Natural killer cell (primary cell): ENCODE measurements at regions not wholly inside any gene's neighbourhood (a gene's known extent, or its start where the extent isn't known, plus 50 kb on each side); places are given as distances from the start of the nearest gene placed in this dataset.

Experiments
- ATAC-seq, 3 donors: fragments of 150-1000 bp in 2 of 3; fragments of 200-7000 bp in 1 of 3; cut with Tn5 transposase; 1 replicate in 1 of 3; 2 replicates in 2 of 3; pipeline ENCODE4 v1.10.0; 2021; ENCODE audit warnings: mild to moderate bottlenecking in 2 of 3, moderate library complexity in 2 of 3
- DNase-seq, 2 donors: peaks; one replicate each; pipeline versions ENCODE4 v3.0.0 to v3.0.0-alpha.2; 2013 to 2021; ENCODE audit warnings: mixed read lengths in 1 of 2
- H3K27ac ChIP-seq: one replicate; pipeline ENCODE4 v1.5.1; 2013; ENCODE audit warnings: mild to moderate bottlenecking, low read length
- H3K27me3 ChIP-seq: one replicate; pipeline ENCODE4 v1.6.1; 2013; ENCODE audit warnings: low read length; ENCODE audit not compliant: control insufficient read depth, insufficient read depth
- H3K36me3 ChIP-seq: one replicate; pipeline ENCODE4 v1.6.1; 2013; ENCODE audit warnings: low read length; ENCODE audit not compliant: control insufficient read depth, insufficient read depth
- H3K4me1 ChIP-seq: one replicate; pipeline ENCODE4 v1.6.1; 2013; ENCODE audit warnings: low read length; ENCODE audit not compliant: control insufficient read depth, insufficient read depth
- H3K4me3 ChIP-seq: one replicate; pipeline ENCODE4 v1.5.1; 2013; ENCODE audit warnings: low read length
- H3K9me3 ChIP-seq: one replicate; pipeline ENCODE4 v1.6.1; 2013; ENCODE audit warnings: low read length; ENCODE audit not compliant: control insufficient read depth, insufficient read depth
- H3K27ac Mint-ChIP-seq, 2 donors: one replicate each; pipeline ENCODE4 v1.8.0; 2022; ENCODE audit warnings: mild to moderate bottlenecking in 2 of 2, mixed read lengths in 2 of 2, moderate library complexity in 1 of 2
- H3K27me3 Mint-ChIP-seq, 2 donors: one replicate each; pipeline ENCODE4 v1.8.0; 2022; ENCODE audit warnings: low read depth in 2 of 2, mixed read lengths in 2 of 2
- H3K36me3 Mint-ChIP-seq: one replicate; pipeline ENCODE4 v1.8.0; 2022; ENCODE audit warnings: mixed read lengths
- H3K4me1 Mint-ChIP-seq, 2 donors: one replicate each; pipeline ENCODE4 v1.8.0; 2022; ENCODE audit warnings: mixed read lengths in 2 of 2
- H3K4me3 Mint-ChIP-seq: one replicate; pipeline ENCODE4 v1.8.0; 2022; ENCODE audit warnings: mild to moderate bottlenecking, moderate library complexity, mixed read lengths
- H3K9me3 Mint-ChIP-seq, 2 donors: one replicate each; pipeline ENCODE4 v1.8.0; 2022; ENCODE audit warnings: mixed read lengths in 2 of 2
- WGBS: methylation state at CpG from one replicate; pipeline ENCODE4 v1.1.7; 2013; ENCODE audit warnings: missing lambda C conversion rate; ENCODE audit not compliant: insufficient coverage; 5-methylcytosine and 5-hydroxymethylcytosine counted together
- intact Hi-C: fragments of 100-400 bp; cut with micrococcal nuclease; formaldehyde crosslinking; loops from one replicate; pipeline ENCODE4 v1.14.2; 2022
- TF ChIP-seq, protein P1 (sequence below): fragments of 200-600 bp; IDR thresholded peaks from one replicate; pipeline ENCODE4 v1.8.0; 2022; ENCODE audit warnings: antibody characterized with exemption

DNA sequence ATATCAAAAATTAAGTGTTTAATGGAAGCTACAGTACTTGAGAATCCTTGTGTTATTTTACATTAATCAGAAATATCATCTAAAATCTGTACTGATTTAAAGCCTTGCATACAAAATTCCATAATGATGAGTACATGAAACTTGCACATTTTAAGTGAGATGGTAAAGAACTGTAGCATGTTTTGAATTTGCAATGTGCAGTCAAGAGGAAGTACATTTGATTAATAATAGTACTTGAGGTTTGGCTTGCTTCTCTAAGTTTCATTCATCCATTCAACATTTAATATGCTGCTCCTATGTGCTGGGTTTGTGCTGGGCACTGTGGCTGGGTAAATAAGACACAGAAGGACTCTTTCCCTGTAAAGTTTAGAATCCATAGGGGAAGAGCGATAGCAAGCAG lies 332.3 kb downstream of the CNTN3 start:
- H3K27ac Mint-ChIP-seq, result no peak overlapping the region
- H3K4me3 Mint-ChIP-seq, result no peak overlapping the region
- no CpG with 5 or more reads among the region's 1 CpG for WGBS

DNA sequence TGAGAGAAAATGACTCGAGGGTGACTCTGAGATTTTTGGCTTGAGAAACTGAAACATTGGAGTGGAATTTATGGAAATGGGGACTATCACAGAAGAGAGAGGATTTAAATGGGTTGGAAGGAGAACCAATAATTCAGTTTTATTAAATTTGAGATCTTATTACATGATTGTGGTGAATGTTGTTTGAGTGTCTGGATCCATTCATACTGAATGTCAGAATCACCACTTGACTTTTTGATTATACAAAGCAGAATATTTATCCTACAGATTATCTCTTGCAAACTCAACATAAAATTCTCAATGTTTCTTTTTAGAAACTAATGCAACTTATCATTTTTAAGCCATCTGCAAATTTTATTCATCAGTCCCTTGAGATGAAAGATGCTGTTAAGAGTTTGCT lies 332.8 kb downstream of the CNTN3 start:
- no peaks in the 10 kb centered on the region for H3K36me3 ChIP-seq
- Mint-ChIP-seq H3K27ac (no peak overlapping the region), H3K4me1 (no peaks in the 10 kb centered on the region), H3K36me3 (peaks cover 8% of the 10 kb centered on the region), H3K27me3 (no peaks in the 10 kb centered on the region), H3K4me3 (no peak overlapping the region), H3K9me3 (peaks cover 12 to 20% of the 10 kb centered on the region in 2 donors)
- no peaks in the 10 kb centered on the region for H3K9me3 ChIP-seq
- H3K27me3 ChIP-seq, result no peaks in the 10 kb centered on the region
- H3K4me3 ChIP-seq, result no peak overlapping the region
- H3K4me1 ChIP-seq, result no peaks in the 10 kb centered on the region
- DNase-seq (no peak), ATAC-seq (no peak)
- intact Hi-C loops, result no loop called here
- 85% methylated on average over 1 of the region's 1 CpG for WGBS
- TF ChIP-seq, protein P1, sequence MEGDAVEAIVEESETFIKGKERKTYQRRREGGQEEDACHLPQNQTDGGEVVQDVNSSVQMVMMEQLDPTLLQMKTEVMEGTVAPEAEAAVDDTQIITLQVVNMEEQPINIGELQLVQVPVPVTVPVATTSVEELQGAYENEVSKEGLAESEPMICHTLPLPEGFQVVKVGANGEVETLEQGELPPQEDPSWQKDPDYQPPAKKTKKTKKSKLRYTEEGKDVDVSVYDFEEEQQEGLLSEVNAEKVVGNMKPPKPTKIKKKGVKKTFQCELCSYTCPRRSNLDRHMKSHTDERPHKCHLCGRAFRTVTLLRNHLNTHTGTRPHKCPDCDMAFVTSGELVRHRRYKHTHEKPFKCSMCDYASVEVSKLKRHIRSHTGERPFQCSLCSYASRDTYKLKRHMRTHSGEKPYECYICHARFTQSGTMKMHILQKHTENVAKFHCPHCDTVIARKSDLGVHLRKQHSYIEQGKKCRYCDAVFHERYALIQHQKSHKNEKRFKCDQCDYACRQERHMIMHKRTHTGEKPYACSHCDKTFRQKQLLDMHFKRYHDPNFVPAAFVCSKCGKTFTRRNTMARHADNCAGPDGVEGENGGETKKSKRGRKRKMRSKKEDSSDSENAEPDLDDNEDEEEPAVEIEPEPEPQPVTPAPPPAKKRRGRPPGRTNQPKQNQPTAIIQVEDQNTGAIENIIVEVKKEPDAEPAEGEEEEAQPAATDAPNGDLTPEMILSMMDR, result no peak
- H3K27ac ChIP-seq, result no peak overlapping the region

More for the DNA sequence above, 332.3 kb downstream of the CNTN3 start:
- Histone ChIP-seq H3K36me3 (no peaks in the 10 kb centered on the region), H3K9me3 (no peaks in the 10 kb centered on the region), H3K4me3 (no peak overlapping the region), H3K4me1 (no peaks in the 10 kb centered on the region), H3K27me3 (no peaks in the 10 kb centered on the region), H3K27ac (no peak overlapping the region)
- TF ChIP-seq, protein P1, result no peak
- H3K36me3 Mint-ChIP-seq, result peaks cover 7% of the 10 kb centered on the region
- ATAC-seq (no peak), DNase-seq (no peak)
- H3K4me1 Mint-ChIP-seq, result no peaks in the 10 kb centered on the region
- intact Hi-C loops, result no loop called here
- H3K27me3 Mint-ChIP-seq, result no peaks in the 10 kb centered on the region
- H3K9me3 Mint-ChIP-seq, result peaks cover 10 to 16% of the 10 kb centered on the region in 2 donors

DNA sequence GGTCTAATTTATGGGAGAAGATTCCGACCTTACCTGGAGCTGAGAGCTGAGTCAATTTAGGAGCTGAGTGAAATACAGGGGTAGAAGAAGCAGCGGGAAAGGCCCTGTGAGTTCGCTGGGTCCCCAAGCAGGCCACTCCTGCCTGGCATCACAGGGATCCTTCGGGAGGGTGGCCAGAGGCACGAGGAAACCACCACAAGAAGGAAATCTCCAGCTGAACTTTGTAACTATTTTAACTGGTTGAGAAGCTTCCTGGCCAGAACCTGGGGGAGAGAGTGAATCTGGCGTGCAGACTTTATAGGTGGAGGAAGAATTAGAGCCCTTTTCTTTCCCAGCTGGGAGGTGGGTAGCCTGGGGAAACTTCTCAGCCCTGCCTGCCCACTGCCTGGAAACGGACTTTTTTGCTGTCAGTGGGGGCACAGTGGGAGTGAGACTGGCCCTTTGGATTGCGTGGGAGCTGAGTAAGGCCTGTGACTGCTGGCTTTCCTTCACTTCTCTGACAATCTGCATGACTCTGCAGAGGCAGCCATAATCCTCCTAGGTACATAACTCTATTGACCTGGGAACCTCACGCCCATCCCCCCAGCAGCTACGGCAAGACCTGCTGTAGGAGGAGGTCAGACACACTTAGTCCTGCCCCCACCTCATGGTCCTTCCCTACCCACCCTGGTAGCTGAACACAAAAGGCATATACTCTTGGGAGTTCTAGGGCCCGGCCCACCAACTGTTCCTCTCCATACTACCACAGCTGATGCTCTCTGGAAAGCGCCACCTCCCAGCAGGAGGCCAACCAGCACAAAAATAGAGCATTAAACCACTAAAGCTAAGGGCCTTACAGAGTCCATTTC lies 340.7 kb downstream of the CNTN3 start:
- Mint-ChIP-seq H3K27me3 (no peaks in the 10 kb centered on the region), H3K9me3 (peaks cover 9 to 16% of the 10 kb centered on the region in 2 donors), H3K27ac (no peak overlapping the region), H3K36me3 (peaks cover 14% of the 10 kb centered on the region), H3K4me1 (no peaks in the 10 kb centered on the region), H3K4me3 (no peak overlapping the region)
- 77% methylated on average over 12 of the region's 12 CpGs for WGBS
- intact Hi-C loops, result no loop called here
- no peak overlapping the region for H3K27ac ChIP-seq
- H3K4me3 ChIP-seq, result no peak overlapping the region
- TF ChIP-seq, protein P1, result no peak
- no peaks in the 10 kb centered on the region for H3K36me3 ChIP-seq
- DNase-seq (no peak), ATAC-seq (no peak)
- H3K27me3 ChIP-seq, result no peaks in the 10 kb centered on the region
- peaks cover 6% of the 10 kb centered on the region for H3K9me3 ChIP-seq
- H3K4me1 ChIP-seq, result no peaks in the 10 kb centered on the region

DNA sequence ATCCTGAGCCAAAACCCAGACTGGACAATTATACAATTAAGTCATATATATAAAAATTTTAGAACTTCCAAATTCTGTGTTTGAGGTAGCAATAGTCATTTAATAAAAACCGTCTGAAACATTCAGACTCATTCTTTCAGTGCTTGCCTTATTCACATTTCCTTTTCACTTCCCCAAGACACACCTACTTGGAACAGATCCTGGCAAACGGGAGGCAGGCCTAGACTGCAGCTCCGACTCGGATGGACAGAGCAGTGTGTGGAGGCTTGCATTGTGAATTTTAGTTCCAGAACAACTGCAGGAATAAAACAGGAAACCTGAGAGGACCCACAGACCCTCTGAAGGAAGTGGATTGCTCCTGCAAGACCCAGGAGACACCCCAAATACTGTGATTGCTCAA lies 341.4 kb downstream of the CNTN3 start:
- no peaks in the 10 kb centered on the region for H3K4me1 ChIP-seq
- DNase-seq, result no peak
- ATAC-seq, result no peak

More for the DNA sequence above, 341.4 kb downstream of the CNTN3 start:
- Histone ChIP-seq H3K36me3 (no peaks in the 10 kb centered on the region), H3K27me3 (no peaks in the 10 kb centered on the region), H3K9me3 (peaks cover 6% of the 10 kb centered on the region), H3K27ac (no peak overlapping the region), H3K4me3 (no peak overlapping the region)
- Mint-ChIP-seq H3K36me3 (peaks cover 14% of the 10 kb centered on the region), H3K27ac (no peak overlapping the region), H3K4me1 (no peaks in the 10 kb centered on the region), H3K4me3 (no peak overlapping the region), H3K9me3 (peaks cover 9 to 16% of the 10 kb centered on the region in 2 donors), H3K27me3 (no peaks in the 10 kb centered on the region)
- intact Hi-C loops, result no loop called here
- TF ChIP-seq, protein P1, result no peak
- WGBS, result 75% methylated on average over 4 of the region's 4 CpGs
